ENCODE measurements at regions not wholly inside any gene's neighbourhood (a gene's known extent, or its start where the extent isn't known, plus 50 kb on each side); places are given as distances from the start of the nearest gene placed in this dataset.

- H3K36me3 ChIP-seq (ENCODE audit: control insufficient read depth in 2 of 2, extremely low read depth in 1 of 2, insufficient read depth in 2 of 2, low read length in 2 of 2) = no peaks in the 10 kb centered on the region
- no peak overlapping the region for H2AFZ ChIP-seq (ENCODE audit: control insufficient read depth, low read length)
- DNase-seq (ENCODE audit: low read depth, low spot score) (no peak), FAIRE-seq (no peak)
- no peak overlapping the region for H3K4me2 ChIP-seq (ENCODE audit: control insufficient read depth, extremely low read depth, insufficient read depth, low read depth, low read length)
- no peak for TF ChIP-seq EZH2 (IDR thresholded peaks at IDR 0.05; ENCODE audit: low read length)
- no peak for TF ChIP-seq CTCF (optimal IDR thresholded peaks at IDR 0.05 in 1 of 3, IDR thresholded peaks at IDR 0.05 in 1 of 3, conservative IDR thresholded peaks at IDR 0.05 in 1 of 3; ENCODE audit: extremely low read depth in 1 of 3, insufficient read depth in 2 of 3, low read length in 3 of 3)
- H3K79me2 ChIP-seq (ENCODE audit: control insufficient read depth, insufficient read depth, low read length) = no peaks in the 10 kb centered on the region
- H3K27ac ChIP-seq (ENCODE audit: control insufficient read depth, insufficient read depth, low read length) = no peak overlapping the region
- no peak overlapping the region for H3K4me3 ChIP-seq (ENCODE audit: control insufficient read depth in 2 of 3, extremely low read depth in 1 of 3, insufficient read depth in 2 of 3, low read depth in 1 of 3, low read length in 3 of 3)
- H4K20me1 ChIP-seq (ENCODE audit: control insufficient read depth, extremely low read depth, insufficient read depth, low read length) = no peaks in the 10 kb centered on the region
- H3K27me3 ChIP-seq (ENCODE audit: control insufficient read depth, extremely low read depth, insufficient read depth, low read length) = no peaks in the 10 kb centered on the region
- peaks cover 4% of the 10 kb centered on the region for H3K4me1 ChIP-seq (ENCODE audit: control insufficient read depth, extremely low read depth, insufficient read depth, low read length)
- H3K9me1 ChIP-seq (ENCODE audit: control insufficient read depth, extremely low read depth, insufficient read depth, low read length) = no peaks in the 10 kb centered on the region
- no peaks in the 10 kb centered on the region for H3K9me3 ChIP-seq (ENCODE audit: control insufficient read depth, low read depth, low read length)
- H3K9ac ChIP-seq (ENCODE audit: control insufficient read depth, extremely low read depth, insufficient read depth, low read length) = no peak overlapping the region
- dilution Hi-C loops (cut with MboI; ENCODE audit: extremely low pct_ligation_motif_present, low sequenced_read_pairs) = no loop called here
Observed at GRCh38 chr5:81817086-81817485, 66.2 kb upstream of the SSBP2 start.

- H3K79me2 ChIP-seq (ENCODE audit: control insufficient read depth, insufficient read depth, low read length) = no peaks in the 10 kb centered on the region
- no peak overlapping the region for H3K4me3 ChIP-seq (ENCODE audit: control insufficient read depth in 2 of 3, extremely low read depth in 1 of 3, insufficient read depth in 2 of 3, low read depth in 1 of 3, low read length in 3 of 3)
- FAIRE-seq = no peak
- H3K9ac ChIP-seq (ENCODE audit: control insufficient read depth, extremely low read depth, insufficient read depth, low read length) = no peak overlapping the region
- no peak overlapping the region for H2AFZ ChIP-seq (ENCODE audit: control insufficient read depth, low read length)
- H3K4me1 ChIP-seq (ENCODE audit: control insufficient read depth, extremely low read depth, insufficient read depth, low read length) = peaks cover 4% of the 10 kb centered on the region
- no peak overlapping the region for H3K27ac ChIP-seq (ENCODE audit: control insufficient read depth, insufficient read depth, low read length)
- H4K20me1 ChIP-seq (ENCODE audit: control insufficient read depth, extremely low read depth, insufficient read depth, low read length) = no peaks in the 10 kb centered on the region
- no peak overlapping the region for H3K4me2 ChIP-seq (ENCODE audit: control insufficient read depth, extremely low read depth, insufficient read depth, low read depth, low read length)
- H3K9me3 ChIP-seq (ENCODE audit: control insufficient read depth, low read depth, low read length) = no peaks in the 10 kb centered on the region
- no peaks in the 10 kb centered on the region for H3K36me3 ChIP-seq (ENCODE audit: control insufficient read depth in 2 of 2, extremely low read depth in 1 of 2, insufficient read depth in 2 of 2, low read length in 2 of 2)
- dilution Hi-C loops (cut with MboI; ENCODE audit: extremely low pct_ligation_motif_present, low sequenced_read_pairs) = no loop called here
- TF ChIP-seq CTCF (optimal IDR thresholded peaks at IDR 0.05 in 1 of 3, IDR thresholded peaks at IDR 0.05 in 1 of 3, conservative IDR thresholded peaks at IDR 0.05 in 1 of 3; ENCODE audit: extremely low read depth in 1 of 3, insufficient read depth in 2 of 3, low read length in 3 of 3) = no peak
- TF ChIP-seq EZH2 (IDR thresholded peaks at IDR 0.05; ENCODE audit: low read length) = no peak
- no peaks in the 10 kb centered on the region for H3K9me1 ChIP-seq (ENCODE audit: control insufficient read depth, extremely low read depth, insufficient read depth, low read length)
- H3K27me3 ChIP-seq (ENCODE audit: control insufficient read depth, extremely low read depth, insufficient read depth, low read length) = no peaks in the 10 kb centered on the region
- DNase-seq (ENCODE audit: low read depth, low spot score) = no peak
Observed at GRCh38 chr5:81815321-81815720, 64.4 kb upstream of the SSBP2 start.
